B cell (primary cell): ENCODE measurements at regions not wholly inside any gene's neighbourhood (a gene's known extent, or its start where the extent isn't known, plus 50 kb on each side); places are given as distances from the start of the nearest gene placed in this dataset.

Source experiments
- ATAC-seq: fragments of 200-7000 bp; cut with Tn5 transposase; one replicate; pipeline ENCODE4 v1.10.0; 2021; ENCODE audit warnings: low read depth, mild to moderate bottlenecking, moderate number of reproducible peaks, moderate library complexity
- CTCF ChIA-PET: fragments of 350-600 bp; sonication (Branson Sonifier 250); formaldehyde crosslinking; loops from one replicate; lab custom pipeline; 2021; ENCODE audit warnings: antibody characterized with exemption, inconsistent platforms; lab: Charles Lee
- POLR2A ChIA-PET: fragments of 350-600 bp; sonication (Branson Sonifier 250); formaldehyde crosslinking; loops from one replicate; lab custom pipeline; 2021; ENCODE audit warnings: antibody characterized with exemption; lab: Charles Lee
- DNase-seq: peaks from one replicate; pipeline ENCODE4 v3.0.0; 2013
- H2AFZ ChIP-seq: 2 replicates; pipeline ENCODE4 v1.6.1; 2012; ENCODE audit warnings: mild to moderate bottlenecking, low read depth, low read length; ENCODE audit not compliant: insufficient read depth, poor library complexity, severe bottlenecking
- H3K27ac ChIP-seq, 2 donors: 1 replicate in 1 of 2; 2 replicates in 1 of 2; pipeline ENCODE4 v1.5.1; 2012 to 2013; ENCODE audit warnings: low read length in 2 of 2, mild to moderate bottlenecking in 2 of 2, moderate library complexity in 1 of 2
- H3K27me3 ChIP-seq, 4 experiments: fragments of 200-600 bp in 1 of 4; sonication (generic) in 1 of 4; replicated peaks in 1 of 4; 1 replicate in 2 of 4; 2 replicates in 2 of 4; pipeline versions ENCODE4 v1.6.1 to v1.7.0; 2013 to 2016; ENCODE audit warnings: low read length in 3 of 4, mild to moderate bottlenecking in 2 of 4, mixed read lengths in 1 of 4, moderate library complexity in 1 of 4; ENCODE audit not compliant: insufficient read depth in 4 of 4, control insufficient read depth in 3 of 4; ENCODE audit errors: control extremely low read depth in 1 of 4
- H3K36me3 ChIP-seq, 2 experiments: replicated peaks in 1 of 2; 1 replicate in 1 of 2; 2 replicates in 1 of 2; pipeline versions ENCODE4 v1.6.1 to v1.7.1; 2013; ENCODE audit warnings: low read length in 1 of 2; ENCODE audit not compliant: insufficient read depth in 2 of 2, control insufficient read depth in 1 of 2; ENCODE audit errors: control extremely low read depth in 1 of 2, extremely low read depth in 1 of 2
- H3K4me1 ChIP-seq, 2 donors: fragments of 200-600 bp in 1 of 2; sonication (generic) in 1 of 2; 1 replicate in 1 of 2; 2 replicates in 1 of 2; pipeline versions ENCODE4 v1.5.1 to v1.6.1; 2013 to 2017; ENCODE audit warnings: low read length in 2 of 2; ENCODE audit not compliant: control insufficient read depth in 2 of 2, insufficient read depth in 2 of 2
- H3K4me2 ChIP-seq: replicated peaks from 2 replicates; pipeline ENCODE3; 2012; ENCODE audit warnings: mild to moderate bottlenecking, low read depth, low read length; ENCODE audit not compliant: poor library complexity, severe bottlenecking
- H3K4me3 ChIP-seq, 5 experiments: fragments of 200-600 bp in 1 of 5; sonication (generic) in 1 of 5; 1 replicate in 3 of 5; 2 replicates in 2 of 5; pipeline versions ENCODE4 v1.5.1 to v1.7.0; 2011 to 2016; ENCODE audit warnings: low read length in 4 of 5, mild to moderate bottlenecking in 4 of 5, low read depth in 2 of 5, control low read depth in 1 of 5, moderate library complexity in 1 of 5; ENCODE audit not compliant: insufficient read depth in 1 of 5; ENCODE audit errors: control extremely low read depth in 1 of 5, extremely low read depth in 1 of 5
- H3K79me2 ChIP-seq: fragments of 200-600 bp; sonication (generic); one replicate; pipeline ENCODE4 v1.6.0; 2016; ENCODE audit warnings: low read length; ENCODE audit not compliant: control insufficient read depth, insufficient read depth
- H3K9ac ChIP-seq: fragments of 200-600 bp; sonication (generic); 2 replicates; pipeline ENCODE4 v1.6.1; 2017; ENCODE audit warnings: mild to moderate bottlenecking, low read length, moderate library complexity
- H3K9me3 ChIP-seq, 3 donors: one replicate each; pipeline versions ENCODE4 v1.6.1 to v1.7.1; 2013; ENCODE audit warnings: low read length in 2 of 3; ENCODE audit not compliant: control insufficient read depth in 2 of 3, insufficient read depth in 1 of 3; ENCODE audit errors: control extremely low read depth in 1 of 3
- H4K20me1 ChIP-seq: 2 replicates; pipeline ENCODE4 v1.6.0; 2012; ENCODE audit warnings: mild to moderate bottlenecking, low read length; ENCODE audit not compliant: insufficient read depth, control insufficient read depth, poor library complexity, severe bottlenecking
- H3K27ac Mint-ChIP-seq: one replicate; pipeline ENCODE4 v1.8.0; 2021; ENCODE audit warnings: mixed read lengths
- H3K27me3 Mint-ChIP-seq: one replicate; pipeline ENCODE4 v1.8.0; 2021; ENCODE audit warnings: mixed read lengths
- H3K4me1 Mint-ChIP-seq: one replicate; pipeline ENCODE4 v1.8.0; 2021; ENCODE audit warnings: mixed read lengths
- H3K4me3 Mint-ChIP-seq: one replicate; pipeline ENCODE4 v1.8.0; 2021; ENCODE audit warnings: mixed read lengths
- H3K9me3 Mint-ChIP-seq: one replicate; pipeline ENCODE4 v1.8.0; 2022; ENCODE audit warnings: mixed read lengths; ENCODE audit not compliant: insufficient read depth
- CTCF ChIP-seq: fragments of 200-600 bp; IDR thresholded peaks from one replicate; pipeline ENCODE4 v1.8.0; 2022; ENCODE audit warnings: antibody characterized with exemption, mild to moderate bottlenecking
- EZH2 ChIP-seq: IDR thresholded peaks from 2 replicates; pipeline ENCODE4 v1.6.1; 2012; ENCODE audit warnings: borderline replicate concordance, low read depth, mild to moderate bottlenecking, moderate library complexity, low read length; ENCODE audit not compliant: insufficient read depth, poor library complexity, severe bottlenecking
- WGBS: methylation state at CpG from one replicate; pipeline ENCODE4 v1.1.5; 2013; ENCODE audit warnings: missing lambda C conversion rate; ENCODE audit not compliant: insufficient coverage; 5-methylcytosine and 5-hydroxymethylcytosine counted together
- intact Hi-C: fragments of 100-400 bp; cut with micrococcal nuclease; formaldehyde crosslinking; loops from one replicate; pipeline ENCODE4 v1.10.0; 2022

GRCh38 chr4:138535316-138535715 is 293.2 kb upstream of the SLC7A11 start:
- Histone ChIP-seq H3K9me3 (peaks cover 0 to 7% (median 0%) of the 10 kb centered on the region in 3 donors), H3K36me3 (no peaks in the 10 kb centered on the region), H3K4me3 (no peak overlapping the region), H4K20me1 (no peaks in the 10 kb centered on the region), H3K9ac (no peak overlapping the region), H3K27ac (no peak overlapping the region), H3K27me3 (no peaks in the 10 kb centered on the region), H3K4me2 (no peak overlapping the region), H2AFZ (no peak overlapping the region), H3K4me1 (no peaks in the 10 kb centered on the region), H3K79me2 (no peaks in the 10 kb centered on the region)
- Mint-ChIP-seq H3K4me1 (no peaks in the 10 kb centered on the region), H3K27me3 (no peaks in the 10 kb centered on the region), H3K9me3 (peaks cover 6% of the 10 kb centered on the region), H3K4me3 (no peak overlapping the region), H3K27ac (no peak overlapping the region)
- TF ChIP-seq EZH2 (no peak), CTCF (no peak)
- intact Hi-C loops: no loop called here
- ATAC-seq (no peak), DNase-seq (no peak)
- ChIA-PET POLR2A (no interaction called here), CTCF (no interaction called here)
- WGBS: 83% methylated on average over 1 of the region's 2 CpGs

DNA sequence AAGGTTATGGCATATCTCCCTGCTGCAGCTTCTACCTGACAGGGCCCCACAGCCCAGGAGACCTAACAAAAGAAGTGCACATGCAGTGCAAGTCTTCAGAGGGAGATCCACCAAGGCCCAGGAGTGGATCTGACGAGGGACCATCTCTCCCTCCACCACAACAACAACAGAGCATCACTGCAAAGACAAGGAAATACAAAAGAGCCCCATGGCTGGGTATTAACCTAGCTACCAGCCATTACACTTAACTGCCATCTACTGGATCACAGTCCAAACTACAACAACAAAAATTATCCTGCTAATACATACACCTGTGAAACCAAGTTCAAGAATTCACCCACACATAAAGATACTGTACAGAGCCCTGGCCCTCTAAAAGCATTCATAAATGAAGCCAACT is 280.2 kb upstream of the SLC7A11 start:
- no peaks in the 10 kb centered on the region for H3K4me1 ChIP-seq
- TF ChIP-seq CTCF: no peak
- no peak for TF ChIP-seq EZH2
- no peaks in the 10 kb centered on the region for H3K9me3 ChIP-seq
- POLR2A ChIA-PET: no interaction called here
- no peaks in the 10 kb centered on the region for H3K36me3 ChIP-seq
- intact Hi-C loops: no loop called here
- H3K27ac ChIP-seq: no peak overlapping the region
- no peaks in the 10 kb centered on the region for H4K20me1 ChIP-seq
- no peak overlapping the region for H3K4me3 ChIP-seq
- H2AFZ ChIP-seq: no peak overlapping the region
- DNase-seq (no peak), ATAC-seq (no peak)
- Mint-ChIP-seq H3K27me3 (peaks cover 2% of the 10 kb centered on the region), H3K4me3 (no peak overlapping the region), H3K27ac (no peak overlapping the region), H3K4me1 (no peaks in the 10 kb centered on the region), H3K9me3 (peaks cover 5% of the 10 kb centered on the region)
- H3K4me2 ChIP-seq: no peak overlapping the region
- CTCF ChIA-PET: no interaction called here
- WGBS: 25% methylated on average over 1 of the region's 1 CpG
- peaks cover 0 to 3% (median 0%) of the 10 kb centered on the region in 4 experiments for H3K27me3 ChIP-seq
- no peaks in the 10 kb centered on the region for H3K79me2 ChIP-seq
- no peak overlapping the region for H3K9ac ChIP-seq
